RWPE1 (cell line): ENCODE measurements at regions not wholly inside any gene's neighbourhood (a gene's known extent, or its start where the extent isn't known, plus 50 kb on each side); places are given as distances from the start of the nearest gene placed in this dataset.

Experiments used
- CTCF ChIA-PET: fragments of 350-600 bp; sonication (Branson Sonifier 250); formaldehyde crosslinking; extraction: SDS; loops from one replicate; lab custom pipeline; 2021; lab: Yijun Ruan, JAX
- POLR2A ChIA-PET: fragments of 400-600 bp; formaldehyde crosslinking; extraction: SDS; loops from one replicate; lab custom pipeline; 2020; ENCODE audit warnings: antibody characterized with exemption; ENCODE audit not compliant: low non-redundant PET; lab: Yijun Ruan, JAX
- DNase-seq: peaks from one replicate; pipeline ENCODE4 v3.0.0; 2012; ENCODE audit warnings: low spot score
- H3K27ac ChIP-seq: fragments of 450-650 bp; 2 replicates; pipeline ENCODE4 v1.5.1; 2017
- TF ChIP-seq, protein P1 (sequence below): fragments of 450-650 bp; conservative IDR thresholded peaks from 2 replicates; pipeline ENCODE4 v1.5.1; 2017; ENCODE audit warnings: low read depth, mild to moderate bottlenecking

DNA sequence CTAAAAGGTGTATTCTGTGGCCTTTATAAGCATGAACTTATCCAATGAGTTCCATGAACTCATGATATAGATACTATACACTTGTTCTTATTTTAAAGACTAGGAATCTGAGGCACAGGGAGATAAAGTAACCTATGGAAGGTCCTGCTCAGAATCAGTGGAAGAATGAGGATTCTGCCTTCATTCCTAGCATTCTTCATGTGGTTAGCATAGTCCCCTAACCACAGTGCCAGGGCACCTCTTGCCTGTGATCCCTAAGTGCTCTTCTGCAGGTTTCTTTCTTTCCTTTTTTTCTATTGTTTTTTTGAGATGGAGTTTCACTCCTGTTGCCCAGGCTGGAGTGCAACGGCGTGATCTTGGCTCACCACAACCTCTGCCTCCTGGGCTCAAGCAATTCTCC is 174.1 kb downstream of the C9orf152 start:
- DNase-seq, result no peak
- POLR2A ChIA-PET, result no interaction called here
- H3K27ac ChIP-seq, result peak overlapping the region; percentile 38; the same call in 1 of the 2 replicates
- CTCF ChIA-PET, result no interaction called here
- TF ChIP-seq, protein P1, sequence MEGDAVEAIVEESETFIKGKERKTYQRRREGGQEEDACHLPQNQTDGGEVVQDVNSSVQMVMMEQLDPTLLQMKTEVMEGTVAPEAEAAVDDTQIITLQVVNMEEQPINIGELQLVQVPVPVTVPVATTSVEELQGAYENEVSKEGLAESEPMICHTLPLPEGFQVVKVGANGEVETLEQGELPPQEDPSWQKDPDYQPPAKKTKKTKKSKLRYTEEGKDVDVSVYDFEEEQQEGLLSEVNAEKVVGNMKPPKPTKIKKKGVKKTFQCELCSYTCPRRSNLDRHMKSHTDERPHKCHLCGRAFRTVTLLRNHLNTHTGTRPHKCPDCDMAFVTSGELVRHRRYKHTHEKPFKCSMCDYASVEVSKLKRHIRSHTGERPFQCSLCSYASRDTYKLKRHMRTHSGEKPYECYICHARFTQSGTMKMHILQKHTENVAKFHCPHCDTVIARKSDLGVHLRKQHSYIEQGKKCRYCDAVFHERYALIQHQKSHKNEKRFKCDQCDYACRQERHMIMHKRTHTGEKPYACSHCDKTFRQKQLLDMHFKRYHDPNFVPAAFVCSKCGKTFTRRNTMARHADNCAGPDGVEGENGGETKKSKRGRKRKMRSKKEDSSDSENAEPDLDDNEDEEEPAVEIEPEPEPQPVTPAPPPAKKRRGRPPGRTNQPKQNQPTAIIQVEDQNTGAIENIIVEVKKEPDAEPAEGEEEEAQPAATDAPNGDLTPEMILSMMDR, result no peak

DNA sequence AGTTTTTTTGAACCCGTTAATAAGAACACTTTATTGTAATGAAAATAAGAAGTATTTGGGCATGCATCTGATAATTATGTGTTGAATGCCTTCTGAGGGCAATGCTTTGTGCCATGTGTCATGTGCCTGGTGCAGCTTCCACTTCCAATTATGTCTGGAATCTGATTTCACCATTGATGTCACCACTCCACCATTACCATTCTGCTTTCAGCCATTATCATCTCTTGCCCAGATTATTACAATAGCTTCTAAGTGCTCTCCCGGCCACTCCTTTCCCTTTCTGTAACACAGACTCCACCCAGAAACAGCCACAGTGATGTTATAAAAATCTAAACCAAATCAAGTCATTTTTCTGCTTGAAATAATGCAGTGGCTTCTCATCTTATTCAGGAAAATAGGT is 171.7 kb downstream of the C9orf152 start:
- no peak for DNase-seq
- no peak overlapping the region for H3K27ac ChIP-seq
- TF ChIP-seq, protein P1, result no peak
- POLR2A ChIA-PET, result no interaction called here
- CTCF ChIA-PET, result no interaction called here

DNA sequence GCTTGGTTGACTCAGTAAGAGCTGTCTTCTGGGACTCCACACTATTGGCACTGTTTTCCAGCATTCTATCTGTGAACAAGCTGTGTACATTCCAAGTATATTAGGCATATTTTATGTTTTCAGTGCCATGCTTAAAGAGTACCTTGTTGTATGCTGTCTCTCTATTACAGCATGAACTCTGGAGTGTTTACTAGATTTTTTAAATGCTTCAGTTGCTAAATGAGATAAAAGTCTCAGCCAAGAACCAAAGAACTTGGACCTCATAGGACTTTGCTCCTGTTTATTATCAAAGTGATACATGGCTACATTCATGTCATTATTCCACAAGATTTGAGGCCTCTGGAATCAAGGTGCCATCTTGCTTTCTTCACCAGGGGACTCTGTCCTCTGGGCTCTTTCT is 167.2 kb downstream of the C9orf152 start:
- DNase-seq, result no peak
- ChIA-PET CTCF (interaction anchor here (0.7 kb wide), 1 partner anchor 20 kb away, joined by 3 read pairs; no protein-coding TSS in a partner anchor), POLR2A (no interaction called here)
- TF ChIP-seq, protein P1, result no peak
- no peak overlapping the region for H3K27ac ChIP-seq

DNA sequence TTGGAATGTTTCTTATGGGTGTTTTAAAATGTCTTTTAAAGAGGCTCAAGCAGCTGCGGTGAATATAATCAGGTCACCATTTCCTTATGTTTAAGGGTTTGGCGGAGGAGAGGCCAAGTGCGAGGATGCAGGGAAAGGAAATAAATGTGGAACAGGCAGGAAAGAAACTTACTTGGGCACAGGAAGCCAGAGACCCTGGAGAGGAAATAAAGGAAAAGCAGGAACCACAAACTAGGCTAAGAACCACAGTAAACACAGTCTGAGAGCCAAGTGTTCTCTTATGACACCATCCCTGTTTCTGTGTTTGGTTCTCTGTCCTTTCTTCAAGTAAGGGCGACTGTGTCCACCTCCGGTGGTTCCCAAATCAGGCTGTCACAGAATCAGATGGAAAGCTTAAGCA is 166.5 kb downstream of the C9orf152 start:
- no peak for DNase-seq
- POLR2A ChIA-PET, result no interaction called here
- CTCF ChIA-PET, result interaction anchor here (0.7 kb wide), 1 partner anchor 19 kb away, joined by 3 read pairs; no protein-coding TSS in a partner anchor
- TF ChIP-seq, protein P1, result no peak
- no peak overlapping the region for H3K27ac ChIP-seq

DNA sequence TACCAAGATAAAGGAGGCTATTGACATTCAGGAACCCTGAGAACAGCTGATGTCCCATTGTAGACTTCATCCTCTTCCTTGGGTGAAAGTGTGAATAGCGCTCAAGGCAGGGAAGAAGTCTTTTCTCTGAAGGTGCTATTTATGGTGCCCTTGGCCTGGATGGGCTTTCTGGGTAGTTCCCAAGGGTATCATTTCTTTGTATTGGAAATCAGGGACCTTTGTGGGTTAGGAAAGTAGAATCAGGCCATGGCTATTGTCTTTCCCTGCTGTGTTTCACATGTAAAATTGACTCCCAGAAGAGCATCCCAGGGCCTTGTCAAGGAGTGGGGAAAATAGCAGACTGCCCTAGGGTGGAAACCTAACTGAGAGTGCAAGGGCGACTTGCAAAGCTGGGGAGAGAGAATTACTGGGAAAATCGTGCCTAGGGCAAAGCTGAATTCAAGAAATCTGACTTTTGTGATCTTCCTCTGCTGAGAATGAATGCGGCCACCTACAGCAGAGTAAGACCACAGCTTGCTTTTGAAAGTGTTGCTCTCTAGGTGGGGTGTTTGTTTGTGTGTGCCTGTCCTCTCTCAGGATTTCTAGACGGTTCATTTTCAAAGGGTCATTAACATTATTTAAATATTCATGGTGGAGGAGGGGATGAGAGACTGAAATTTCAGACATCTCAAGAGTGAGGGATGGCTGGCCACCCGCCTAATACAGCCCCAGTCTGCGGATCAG is 160.6 kb downstream of the C9orf152 start:
- ChIA-PET POLR2A (interaction anchor here (0.6 kb wide), 1 partner anchor 12 kb away, joined by 3 read pairs; no protein-coding TSS in a partner anchor), CTCF (interaction anchor here (0.7 to 0.8 kb wide), 2 partner anchors 144 to 473 kb away, joined by 4 read pairs; no protein-coding TSS in a partner anchor)
- H3K27ac ChIP-seq, result peak overlapping the region; percentile 82; the same call in 1 of the 2 replicates
- DNase-seq, result no peak
- TF ChIP-seq, protein P1, result no peak

DNA sequence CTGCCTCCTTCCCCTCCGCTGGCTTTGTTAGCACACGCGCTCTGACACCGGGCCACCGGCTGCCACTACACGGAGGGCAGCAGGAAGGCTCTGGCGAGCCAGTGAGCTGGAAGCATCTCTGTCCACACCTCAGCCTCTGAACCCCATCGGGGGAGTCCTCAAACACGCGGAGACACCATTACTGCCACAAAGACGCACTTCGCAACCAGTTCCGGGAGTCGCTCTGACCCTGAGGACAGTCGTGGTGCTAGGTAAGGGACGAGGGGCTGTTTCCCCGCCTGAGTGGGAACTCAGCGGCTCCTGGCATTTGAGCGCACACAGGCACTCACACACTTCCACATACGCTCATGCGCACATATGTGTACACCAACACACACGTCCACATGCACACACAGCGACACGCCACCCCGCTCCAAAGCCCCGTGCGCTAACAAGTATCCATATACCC is 160.0 kb downstream of the C9orf152 start:
- CTCF ChIA-PET, result interaction anchor here (0.7 kb wide), 1 partner anchor 473 kb away, joined by 4 read pairs; no protein-coding TSS in a partner anchor
- no peak for DNase-seq
- H3K27ac ChIP-seq, result peak overlapping the region; percentile 82
- TF ChIP-seq, protein P1, result no peak
- POLR2A ChIA-PET, result interaction anchor here (0.6 kb wide), 1 partner anchor 13 kb away, joined by 3 read pairs; no protein-coding TSS in a partner anchor
